ENCODE measurements at regions not wholly inside any gene's neighbourhood (a gene's known extent, or its start where the extent isn't known, plus 50 kb on each side); places are given as distances from the start of the nearest gene placed in this dataset.

GRCh38 chr15:99442252-99442897 is 123.4 kb upstream of the MEF2A start:
- Histone ChIP-seq H3K4me3 (ENCODE audit: low read length) (no peak overlapping the region), H3K4me1 (ENCODE audit: control insufficient read depth, low read length) (peaks cover 8% of the 10 kb centered on the region), H3K9me3 (ENCODE audit: control insufficient read depth, insufficient read depth, low read length) (no peaks in the 10 kb centered on the region), H4K20me1 (ENCODE audit: control insufficient read depth, insufficient read depth, low read depth, low read length) (no peaks in the 10 kb centered on the region), H3F3A (ENCODE audit: control insufficient read depth, insufficient read depth) (no peaks in the 10 kb centered on the region), H3K36me3 (ENCODE audit: control insufficient read depth, low read length) (no peaks in the 10 kb centered on the region), H3K4me2 (ENCODE audit: low read length) (no peak overlapping the region), H3K27ac (ENCODE audit: low read depth, low read length) (no peak overlapping the region), H3K9me2 (replicated peaks; ENCODE audit: control insufficient read depth, low read length) (no peaks in the 10 kb centered on the region), H3K79me2 (ENCODE audit: control insufficient read depth, low read length) (no peaks in the 10 kb centered on the region), H3K27me3 (ENCODE audit: control insufficient read depth, low read length) (peaks cover 25% of the 10 kb centered on the region)
- TF ChIP-seq CTCF (IDR thresholded peaks at IDR 0.05; ENCODE audit: low read depth, low read length, poor library complexity, severe bottlenecking) (no peak), EZH2phosphoT487 (IDR thresholded peaks at IDR 0.05; ENCODE audit: borderline replicate concordance, low read length) (no peak)

GRCh38 chr15:99443056-99443756 is 122.6 kb upstream of the MEF2A start:
- Histone ChIP-seq H3K27ac (ENCODE audit: low read depth, low read length) (no peak overlapping the region), H4K20me1 (ENCODE audit: control insufficient read depth, insufficient read depth, low read depth, low read length) (no peaks in the 10 kb centered on the region), H3K27me3 (ENCODE audit: control insufficient read depth, low read length) (peaks cover 20% of the 10 kb centered on the region), H3K4me2 (ENCODE audit: low read length) (no peak overlapping the region), H3K9me3 (ENCODE audit: control insufficient read depth, insufficient read depth, low read length) (no peaks in the 10 kb centered on the region), H3K36me3 (ENCODE audit: control insufficient read depth, low read length) (no peaks in the 10 kb centered on the region), H3F3A (ENCODE audit: control insufficient read depth, insufficient read depth) (no peaks in the 10 kb centered on the region), H3K4me3 (ENCODE audit: low read length) (no peak overlapping the region), H3K9me2 (replicated peaks; ENCODE audit: control insufficient read depth, low read length) (no peaks in the 10 kb centered on the region), H3K79me2 (ENCODE audit: control insufficient read depth, low read length) (no peaks in the 10 kb centered on the region), H3K4me1 (ENCODE audit: control insufficient read depth, low read length) (peaks cover 16% of the 10 kb centered on the region)
- TF ChIP-seq EZH2phosphoT487 (IDR thresholded peaks at IDR 0.05; ENCODE audit: borderline replicate concordance, low read length) (no peak), CTCF (IDR thresholded peaks at IDR 0.05; ENCODE audit: low read depth, low read length, poor library complexity, severe bottlenecking) (no peak)

- Histone ChIP-seq H3K9me3 (ENCODE audit: control insufficient read depth, insufficient read depth, low read length) (no peaks in the 10 kb centered on the region), H3K9me2 (replicated peaks; ENCODE audit: control insufficient read depth, low read length) (no peaks in the 10 kb centered on the region), H3K27ac (ENCODE audit: low read depth, low read length) (no peak overlapping the region), H3F3A (ENCODE audit: control insufficient read depth, insufficient read depth) (no peaks in the 10 kb centered on the region), H3K4me1 (ENCODE audit: control insufficient read depth, low read length) (peaks cover 16% of the 10 kb centered on the region), H3K4me3 (ENCODE audit: low read length) (no peak overlapping the region), H3K79me2 (ENCODE audit: control insufficient read depth, low read length) (no peaks in the 10 kb centered on the region), H4K20me1 (ENCODE audit: control insufficient read depth, insufficient read depth, low read depth, low read length) (no peaks in the 10 kb centered on the region), H3K27me3 (ENCODE audit: control insufficient read depth, low read length) (peaks cover 13% of the 10 kb centered on the region), H3K36me3 (ENCODE audit: control insufficient read depth, low read length) (no peaks in the 10 kb centered on the region), H3K4me2 (ENCODE audit: low read length) (no peak overlapping the region)
- TF ChIP-seq CTCF (IDR thresholded peaks at IDR 0.05; ENCODE audit: low read depth, low read length, poor library complexity, severe bottlenecking) (no peak), EZH2phosphoT487 (IDR thresholded peaks at IDR 0.05; ENCODE audit: borderline replicate concordance, low read length) (no peak)
Observed at GRCh38 chr15:99443768-99444446, 121.9 kb upstream of the MEF2A start.
